ENCODE measurements at regions not wholly inside any gene's neighbourhood (a gene's known extent, or its start where the extent isn't known, plus 50 kb on each side); places are given as distances from the start of the nearest gene placed in this dataset.
"Not testable (repeated sequence)": the region's sequence is repeated elsewhere in the genome, so short reads cannot be mapped to it uniquely, and the experiment has no call there.

DNA sequence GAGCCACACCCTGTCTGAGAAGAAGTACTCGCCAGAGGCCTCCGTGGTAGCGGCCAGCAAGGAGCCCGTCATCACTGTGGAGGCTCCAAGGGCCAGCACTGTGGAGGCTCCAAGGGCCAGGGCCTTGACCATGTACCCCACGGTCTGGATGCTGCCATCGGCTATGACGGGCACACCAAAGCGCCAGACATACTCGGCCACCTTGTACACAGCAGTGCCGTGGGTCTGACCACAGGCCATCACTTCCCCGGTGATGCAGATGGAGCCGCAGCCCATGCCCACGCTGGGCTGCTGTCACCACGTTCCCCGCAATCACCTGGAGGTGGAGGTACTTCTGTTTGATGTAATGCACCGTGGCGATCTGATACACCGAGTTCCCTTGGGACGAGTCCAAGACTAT is 377.7 kb upstream of the MAOA start:
- ATAC-seq (no peak), DNase-seq (no peak)
- TF ChIP-seq, protein P1, sequence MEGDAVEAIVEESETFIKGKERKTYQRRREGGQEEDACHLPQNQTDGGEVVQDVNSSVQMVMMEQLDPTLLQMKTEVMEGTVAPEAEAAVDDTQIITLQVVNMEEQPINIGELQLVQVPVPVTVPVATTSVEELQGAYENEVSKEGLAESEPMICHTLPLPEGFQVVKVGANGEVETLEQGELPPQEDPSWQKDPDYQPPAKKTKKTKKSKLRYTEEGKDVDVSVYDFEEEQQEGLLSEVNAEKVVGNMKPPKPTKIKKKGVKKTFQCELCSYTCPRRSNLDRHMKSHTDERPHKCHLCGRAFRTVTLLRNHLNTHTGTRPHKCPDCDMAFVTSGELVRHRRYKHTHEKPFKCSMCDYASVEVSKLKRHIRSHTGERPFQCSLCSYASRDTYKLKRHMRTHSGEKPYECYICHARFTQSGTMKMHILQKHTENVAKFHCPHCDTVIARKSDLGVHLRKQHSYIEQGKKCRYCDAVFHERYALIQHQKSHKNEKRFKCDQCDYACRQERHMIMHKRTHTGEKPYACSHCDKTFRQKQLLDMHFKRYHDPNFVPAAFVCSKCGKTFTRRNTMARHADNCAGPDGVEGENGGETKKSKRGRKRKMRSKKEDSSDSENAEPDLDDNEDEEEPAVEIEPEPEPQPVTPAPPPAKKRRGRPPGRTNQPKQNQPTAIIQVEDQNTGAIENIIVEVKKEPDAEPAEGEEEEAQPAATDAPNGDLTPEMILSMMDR (IDR thresholded peaks at IDR 0.05), result no peak
- intact Hi-C loops (cut with micrococcal nuclease), result no loop called here
- ChIA-PET CTCF (no interaction called here), POLR2A (no interaction called here)
- H3K27me3 Mint-ChIP-seq, result no peaks in the 10 kb centered on the region
- no peaks in the 10 kb centered on the region for H3K36me3 Mint-ChIP-seq (ENCODE audit: low read depth)
- no peak overlapping the region for H3K4me3 Mint-ChIP-seq
- H3K9me3 Mint-ChIP-seq, result peaks cover 7% of the 10 kb centered on the region
- H3K27ac Mint-ChIP-seq, result no peak overlapping the region
- H3K4me1 Mint-ChIP-seq (ENCODE audit: low read depth), result no peaks in the 10 kb centered on the region

DNA sequence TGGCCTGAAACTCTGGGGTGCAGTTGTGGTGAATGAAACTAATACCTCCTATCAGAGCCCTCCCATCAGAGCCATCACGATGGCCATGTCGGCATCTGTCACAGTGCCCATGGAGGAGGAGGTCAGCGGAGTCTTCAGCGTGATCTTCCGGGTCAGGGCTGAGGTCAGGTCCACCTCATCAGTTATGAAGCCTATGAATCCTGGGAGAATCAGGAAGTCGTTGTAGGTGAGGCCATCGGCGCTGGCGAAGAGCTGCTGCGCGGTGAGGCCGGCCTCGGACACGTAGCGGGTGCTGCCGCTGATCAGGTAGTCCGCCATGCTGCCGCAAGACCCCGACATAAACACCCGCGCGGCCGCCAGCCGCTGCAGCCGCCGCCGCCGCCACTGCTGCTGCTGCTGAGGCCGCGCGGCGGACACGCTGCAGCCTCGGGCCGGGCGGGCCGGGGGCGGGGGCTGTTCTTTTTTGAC is 376.7 kb upstream of the MAOA start:
- DNase-seq (no peak), ATAC-seq (no peak)
- TF ChIP-seq, protein P1 (IDR thresholded peaks at IDR 0.05), result no peak
- Mint-ChIP-seq H3K4me1 (ENCODE audit: low read depth) (no peaks in the 10 kb centered on the region), H3K4me3 (no peak overlapping the region), H3K27me3 (no peaks in the 10 kb centered on the region), H3K9me3 (peaks cover 7% of the 10 kb centered on the region), H3K27ac (no peak overlapping the region), H3K36me3 (ENCODE audit: low read depth) (no peaks in the 10 kb centered on the region)
- POLR2A ChIA-PET, result no interaction called here
- CTCF ChIA-PET, result no interaction called here
- intact Hi-C loops (cut with micrococcal nuclease), result no loop called here

DNA sequence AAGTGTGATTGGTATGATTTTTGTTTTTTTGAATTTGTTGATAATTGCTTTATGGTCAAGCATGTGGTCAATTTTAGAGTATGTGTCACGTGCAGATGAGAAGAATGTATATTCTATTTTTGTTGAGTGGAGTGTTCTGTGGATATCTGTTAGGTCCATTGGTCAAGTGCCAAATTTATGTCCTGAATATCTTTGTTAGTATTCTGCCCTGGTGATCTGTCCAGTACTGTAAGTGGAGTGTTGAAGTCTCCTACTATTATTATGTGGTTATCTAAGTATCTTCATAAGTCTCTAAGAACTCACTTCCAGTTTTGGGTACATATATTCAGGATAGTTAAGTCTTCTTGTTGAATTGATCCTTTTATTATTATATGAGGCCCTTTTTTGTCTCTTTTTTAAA is 372.9 kb upstream of the MAOA start:
- no peaks in the 10 kb centered on the region for H3K27me3 Mint-ChIP-seq
- no peak overlapping the region for H3K27ac Mint-ChIP-seq
- ATAC-seq (no peak), DNase-seq (no peak)
- TF ChIP-seq, protein P1 (IDR thresholded peaks at IDR 0.05), result no peak
- intact Hi-C loops (cut with micrococcal nuclease), result no loop called here
- H3K4me1 Mint-ChIP-seq (ENCODE audit: low read depth), result no peaks in the 10 kb centered on the region
- H3K9me3 Mint-ChIP-seq, result peaks cover 7% of the 10 kb centered on the region
- no peak overlapping the region for H3K4me3 Mint-ChIP-seq
- CTCF ChIA-PET, result no interaction called here
- POLR2A ChIA-PET, result no interaction called here
- no peaks in the 10 kb centered on the region for H3K36me3 Mint-ChIP-seq (ENCODE audit: low read depth)

DNA sequence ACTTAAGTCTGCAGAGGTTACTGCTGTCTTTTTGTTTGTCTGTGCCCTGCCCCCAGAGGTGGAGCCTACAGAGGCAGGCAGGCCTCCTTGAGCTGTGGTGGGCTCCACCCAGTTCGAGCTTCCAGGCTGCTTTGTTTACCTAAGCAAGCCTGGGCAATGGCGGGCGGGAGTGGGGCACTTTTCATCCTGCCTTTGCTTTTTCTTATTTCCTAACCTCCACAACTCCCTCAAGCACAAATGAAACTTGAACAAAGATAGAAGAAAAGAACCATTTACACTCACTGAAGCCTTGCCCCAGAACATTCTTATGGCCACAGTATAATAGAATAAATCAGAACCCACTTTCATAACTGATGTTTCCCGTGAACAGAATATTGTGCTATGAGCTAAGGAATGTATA is 344.5 kb upstream of the MAOA start:
- H3K9me3 Mint-ChIP-seq, H3K27ac Mint-ChIP-seq, CTCF ChIA-PET: not testable (repeated sequence)

DNA sequence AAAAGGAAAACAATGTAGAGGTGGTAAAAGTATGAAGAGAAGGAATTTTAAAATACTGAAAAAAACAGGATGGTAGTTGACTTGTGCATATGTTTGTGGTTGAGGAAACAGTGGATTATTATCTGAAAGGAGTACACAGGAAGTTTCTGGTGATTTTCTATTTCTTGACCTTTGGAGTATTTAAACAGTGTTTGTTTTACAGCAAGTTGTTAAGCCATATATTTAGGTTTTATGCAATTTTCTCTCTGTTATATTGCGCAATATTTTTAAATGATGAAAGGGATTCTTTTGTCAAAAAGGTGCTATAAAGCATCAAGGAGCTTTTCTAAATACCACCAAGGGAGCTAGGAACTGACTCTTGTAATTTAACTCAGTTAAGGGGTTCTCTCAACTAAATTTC is 343.1 kb upstream of the MAOA start:
- ATAC-seq (no peak), DNase-seq (no peak)
- ChIA-PET CTCF (no interaction called here), POLR2A (no interaction called here)
- Mint-ChIP-seq H3K36me3 (ENCODE audit: low read depth) (no peaks in the 10 kb centered on the region), H3K4me3 (no peak overlapping the region), H3K27ac (no peak overlapping the region), H3K27me3 (no peaks in the 10 kb centered on the region), H3K4me1 (ENCODE audit: low read depth) (peaks cover 5% of the 10 kb centered on the region), H3K9me3 (no peaks in the 10 kb centered on the region)
- intact Hi-C loops (cut with micrococcal nuclease), result no loop called here
- TF ChIP-seq, protein P1 (IDR thresholded peaks at IDR 0.05), result no peak

More for the DNA sequence above, 344.5 kb upstream of the MAOA start:
- H3K4me3 Mint-ChIP-seq; DNase-seq; ATAC-seq; H3K36me3 Mint-ChIP-seq (ENCODE audit: low read depth); H3K27me3 Mint-ChIP-seq; H3K4me1 Mint-ChIP-seq (ENCODE audit: low read depth); POLR2A ChIA-PET; intact Hi-C loops (cut with micrococcal nuclease): not testable (repeated sequence)

DNA sequence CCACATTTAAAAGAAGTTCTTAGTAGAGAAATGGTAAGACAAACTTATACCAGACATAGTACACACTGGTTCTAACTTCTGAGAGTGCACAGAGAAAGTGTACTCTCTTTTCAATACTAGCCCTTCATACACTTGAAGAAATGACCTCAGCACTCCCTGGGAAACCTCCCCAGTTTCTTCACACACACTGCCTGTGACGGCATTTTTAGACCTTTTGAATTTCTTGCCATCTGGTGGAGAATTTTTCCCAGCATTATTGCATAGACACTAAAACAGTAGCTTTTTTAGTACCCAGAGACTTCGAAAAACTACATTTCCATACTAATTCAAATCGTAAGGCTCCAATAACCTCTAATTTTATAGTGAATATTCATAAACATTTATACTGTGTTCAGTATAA is 341.6 kb upstream of the MAOA start:
- DNase-seq, result no peak
- no peaks in the 10 kb centered on the region for H3K9me3 Mint-ChIP-seq
- no peak overlapping the region for H3K27ac Mint-ChIP-seq
- no peaks in the 10 kb centered on the region for H3K36me3 Mint-ChIP-seq (ENCODE audit: low read depth)
- peaks cover 5% of the 10 kb centered on the region for H3K4me1 Mint-ChIP-seq (ENCODE audit: low read depth)
- ChIA-PET CTCF (no interaction called here), POLR2A (no interaction called here)
- H3K27me3 Mint-ChIP-seq, result no peaks in the 10 kb centered on the region
- TF ChIP-seq, protein P1 (IDR thresholded peaks at IDR 0.05), result no peak
- no peak overlapping the region for H3K4me3 Mint-ChIP-seq
- intact Hi-C loops (cut with micrococcal nuclease), result no loop called here
- ATAC-seq, result no peak

Data from activated CD8-positive, alpha-beta T cell treated with anti-CD3 and anti-CD28 coated beads for 36 hours (primary cell).